HG03442 (cell line): ENCODE measurements at regions not wholly inside any gene's neighbourhood (a gene's known extent, or its start where the extent isn't known, plus 50 kb on each side); places are given as distances from the start of the nearest gene placed in this dataset.
"Not testable (repeated sequence)": the region's sequence is repeated elsewhere in the genome, so short reads cannot be mapped to it uniquely, and the experiment has no call there.

ENCODE experiments used
- ATAC-seq: cut with Tn5 transposase; IDR thresholded peaks from one replicate; pipeline ENCODE4 v1.9.1; 2021; ENCODE audit warnings: mild to moderate bottlenecking, moderate library complexity; ENCODE audit not compliant: unreplicated experiment

- ATAC-seq = not testable (repeated sequence)
Observed at GRCh38 chr6:27827477-27827876, 84.7 kb downstream of the OR2B2 start.

GRCh38 chr6:27826612-27826985, 85.6 kb downstream of the OR2B2 start:
- not testable (repeated sequence) for ATAC-seq

- not testable (repeated sequence) for ATAC-seq
Observed at GRCh38 chr6:27825848-27826611, 86.2 kb downstream of the OR2B2 start.

DNA sequence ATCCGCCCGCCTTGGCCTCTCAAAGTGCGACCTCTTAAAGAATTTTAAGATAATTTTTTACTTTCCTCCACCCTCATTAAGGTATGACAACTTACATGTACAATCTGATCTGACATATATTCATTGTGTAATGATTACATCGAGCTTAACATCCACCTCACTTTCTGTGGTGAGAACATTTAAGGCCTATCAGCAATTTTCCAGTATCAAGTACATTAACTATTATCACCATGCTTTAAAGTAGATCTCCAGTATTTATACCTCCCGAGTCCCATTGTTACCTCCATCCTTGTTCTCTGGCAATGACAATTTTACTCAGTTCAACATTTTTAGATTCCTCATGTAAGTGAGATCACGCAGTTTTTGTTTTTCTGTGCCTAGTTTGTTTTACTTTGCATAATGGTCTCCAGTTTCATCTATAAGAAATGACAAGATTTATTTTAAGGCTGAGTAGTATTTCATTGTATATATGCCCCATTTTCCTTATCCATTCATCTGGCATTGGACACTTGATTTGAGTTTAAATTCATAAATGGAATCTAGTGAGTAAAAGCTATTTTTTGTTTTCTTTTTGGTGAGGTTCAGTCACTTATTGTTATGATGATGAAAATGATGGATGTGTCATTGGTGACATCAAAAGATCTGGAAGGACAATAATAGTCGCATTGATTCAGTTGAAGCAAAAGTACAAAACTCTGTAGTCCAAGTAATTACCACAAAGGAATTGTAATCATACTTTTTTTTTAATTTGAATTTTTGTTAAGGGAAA, 87.0 kb downstream of the OR2B2 start:
- ATAC-seq = no peak

- peak; percentile 54 for ATAC-seq
Observed at GRCh38 chr6:27824211-27825024, 87.8 kb downstream of the OR2B2 start.

- ATAC-seq = peak; percentile 63
Observed at GRCh38 chr6:27823714-27824210, 88.4 kb downstream of the OR2B2 start.

- no peak for ATAC-seq
Observed at GRCh38 chr6:27816906-27817305, 95.3 kb downstream of the OR2B2 start.

- peak; percentile 63 for ATAC-seq
Observed at GRCh38 chr6:27814665-27815424, 97.4 kb downstream of the OR2B2 start.

DNA sequence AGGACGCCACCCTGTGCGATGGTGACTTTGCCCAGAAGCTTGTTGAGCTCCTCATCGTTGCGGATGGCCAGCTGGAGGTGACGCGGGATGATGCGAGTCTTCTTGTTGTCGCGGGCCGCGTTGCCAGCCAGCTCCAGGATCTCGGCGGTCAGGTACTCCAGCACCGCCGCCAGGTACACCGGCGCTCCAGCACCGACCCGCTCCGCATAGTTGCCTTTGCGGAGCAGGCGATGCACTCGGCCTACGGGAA, 97.9 kb downstream of the OR2B2 start:
- peak; percentile 1 for ATAC-seq

- ATAC-seq = no peak
Observed at GRCh38 chr6:27812805-27813492, 99.2 kb downstream of the OR2B2 start.

- no peak for ATAC-seq
Observed at GRCh38 chr6:27812078-27812804, 100.0 kb downstream of the OR2B2 start.

DNA sequence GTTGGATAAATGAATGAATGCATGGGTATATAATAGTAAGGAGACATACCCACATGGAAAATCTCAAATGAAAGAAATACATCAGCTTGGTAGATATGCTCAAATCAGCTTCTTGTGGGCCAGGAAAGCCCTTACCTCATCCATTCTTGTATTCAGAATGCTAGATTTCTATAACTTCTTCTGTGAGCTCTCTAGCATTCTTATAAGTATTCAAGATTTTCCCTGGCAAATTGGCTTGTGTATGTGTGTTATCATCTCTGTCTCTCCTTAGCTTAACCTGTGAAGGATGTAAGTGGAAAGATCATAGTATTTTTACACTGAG, 100.8 kb downstream of the OR2B2 start:
- ATAC-seq = no peak

DNA sequence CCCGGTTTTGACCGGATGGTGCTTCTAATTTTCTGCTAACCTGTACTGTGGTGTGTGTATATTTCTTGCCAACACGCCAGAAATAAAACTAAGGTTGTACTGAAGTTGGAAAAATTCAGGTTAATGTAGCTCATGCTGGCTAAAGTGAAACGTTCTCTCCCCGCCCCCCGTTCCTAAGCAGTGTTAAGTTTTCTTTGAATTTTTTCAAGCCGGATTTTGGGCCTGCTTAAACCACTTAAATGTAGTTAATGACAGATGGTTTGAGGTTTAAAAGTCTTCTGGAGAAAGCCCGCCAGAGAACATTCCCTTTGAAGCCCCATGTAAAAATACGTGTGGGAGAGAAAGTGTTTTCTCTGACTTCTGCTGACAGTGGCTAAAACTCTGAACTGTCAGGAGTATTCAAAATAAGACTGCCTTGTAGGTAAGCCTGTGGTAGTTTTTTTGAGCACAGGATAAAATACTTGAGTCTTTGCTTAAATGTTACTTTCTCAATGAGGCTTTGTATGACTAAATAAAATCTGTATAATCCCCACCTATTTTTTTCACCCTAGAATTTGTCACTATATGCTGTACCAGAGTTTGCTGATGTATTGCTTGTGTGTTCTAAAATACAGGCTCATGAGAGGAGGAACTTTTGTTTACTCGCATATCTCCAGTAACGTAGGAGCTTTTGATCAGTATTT, 101.3 kb downstream of the OR2B2 start:
- ATAC-seq = no peak

GRCh38 chr6:27809939-27810767, 102.0 kb downstream of the OR2B2 start:
- ATAC-seq = peak; percentile 36

GRCh38 chr6:27809067-27809938, 102.9 kb downstream of the OR2B2 start:
- ATAC-seq = no peak

GRCh38 chr6:27808242-27809066, 103.7 kb downstream of the OR2B2 start:
- ATAC-seq = not testable (repeated sequence)
